ENCODE measurements at regions not wholly inside any gene's neighbourhood (a gene's known extent, or its start where the extent isn't known, plus 50 kb on each side); places are given as distances from the start of the nearest gene placed in this dataset.

- H3K9me3 ChIP-seq = no peaks in the 10 kb centered on the region
Observed at GRCh38 chr6:47094241-47094925, 52.3 kb upstream of the ADGRF1 start.

GRCh38 chr6:47093169-47093568 lies 51.0 kb upstream of the ADGRF1 start:
- Histone ChIP-seq H3K36me3 (no peaks in the 10 kb centered on the region), H3K27ac (no peak overlapping the region)
- 96 to 98% methylated on average over 4 to 5 of the region's 5 CpGs for WGBS, 2 donors (ENCODE audit: low coverage in 1 of 2)

More at GRCh38 chr6:47094241-47094925, 52.3 kb upstream of the ADGRF1 start:
- 79 to 80% methylated on average over 1 to 3 of the region's 3 CpGs for WGBS, 2 donors (ENCODE audit: low coverage in 1 of 2)
- no peaks in the 10 kb centered on the region for H3K36me3 ChIP-seq
- TF ChIP-seq POLR2A (IDR thresholded peaks at IDR 0.05) = no peak
- TF ChIP-seq POLR2AphosphoS5 (IDR thresholded peaks at IDR 0.05) = no peak
- no peak for TF ChIP-seq CTCF (IDR thresholded peaks at IDR 0.05)
- TF ChIP-seq EP300 (IDR thresholded peaks at IDR 0.05) = no peak
- peaks cover 0 to 67% (median 13%) of the 10 kb centered on the region in 3 donors for H3K4me1 ChIP-seq
- no peaks in the 10 kb centered on the region for H3K27me3 ChIP-seq
- no peak for ATAC-seq
- H3K4me3 ChIP-seq = no peak overlapping the region
- H3K27ac ChIP-seq = no peak overlapping the region

GRCh38 chr6:47091886-47092668 lies 49.9 kb upstream of the ADGRF1 start:
- TF ChIP-seq POLR2AphosphoS5 (IDR thresholded peaks at IDR 0.05) (no peak), POLR2A (IDR thresholded peaks at IDR 0.05) (no peak), CTCF (IDR thresholded peaks at IDR 0.05) (no peak), EP300 (IDR thresholded peaks at IDR 0.05) (no peak)
- Histone ChIP-seq H3K9me3 (no peaks in the 10 kb centered on the region), H3K4me1 (peaks cover 0 to 48% (median 6%) of the 10 kb centered on the region in 3 donors), H3K4me3 (no peak overlapping the region), H3K36me3 (no peaks in the 10 kb centered on the region), H3K27ac (peak overlapping the region in 1 of 4 donors; percentile 20), H3K27me3 (no peaks in the 10 kb centered on the region)
- peak; percentile 60 for ATAC-seq
- WGBS, 2 donors (ENCODE audit: low coverage in 1 of 2) = 35 to 41% methylated on average over 3 to 4 of the region's 4 CpGs

More at GRCh38 chr6:47093169-47093568, 51.0 kb upstream of the ADGRF1 start:
- no peak for ATAC-seq
- Histone ChIP-seq H3K4me3 (no peak overlapping the region), H3K9me3 (no peaks in the 10 kb centered on the region), H3K27me3 (no peaks in the 10 kb centered on the region), H3K4me1 (peaks cover 0 to 59% (median 13%) of the 10 kb centered on the region in 3 donors)
- TF ChIP-seq POLR2AphosphoS5 (IDR thresholded peaks at IDR 0.05) (no peak), POLR2A (IDR thresholded peaks at IDR 0.05) (no peak), EP300 (IDR thresholded peaks at IDR 0.05) (no peak), CTCF (IDR thresholded peaks at IDR 0.05) (no peak)

Data from gastroesophageal sphincter (tissue), 4 donors.